ENCODE measurements at regions not wholly inside any gene's neighbourhood (a gene's known extent, or its start where the extent isn't known, plus 50 kb on each side); places are given as distances from the start of the nearest gene placed in this dataset.

- TF ChIP-seq STAT1 (IDR thresholded peaks at IDR 0.05; ENCODE audit: unreplicated experiment): no peak
- TF ChIP-seq CTCF (conservative IDR thresholded peaks at IDR 0.05; ENCODE audit: low read depth in 2 of 2): no peak
- no peak for TF ChIP-seq POLR2AphosphoS5 (IDR thresholded peaks at IDR 0.05; ENCODE audit: low read depth)
- no peak for TF ChIP-seq REST (IDR thresholded peaks at IDR 0.05; ENCODE audit: unreplicated experiment)
- no peak for TF ChIP-seq EZH2 (IDR thresholded peaks at IDR 0.05; ENCODE audit: low read depth, unreplicated experiment)
- TF ChIP-seq JUNB (IDR thresholded peaks at IDR 0.05; ENCODE audit: unreplicated experiment): no peak
- no peak for TF ChIP-seq EZH2phosphoT487 (IDR thresholded peaks at IDR 0.05; ENCODE audit: unreplicated experiment)
- TF ChIP-seq ETS1 (IDR thresholded peaks at IDR 0.05): no peak
- no peak for TF ChIP-seq CREB1 (CRISPR knock-in tag; IDR thresholded peaks at IDR 0.05; ENCODE audit: low read depth)
- TF ChIP-seq ZNF114 (CRISPR knock-in tag; IDR thresholded peaks at IDR 0.05): no peak
- TF ChIP-seq ZNF331 (CRISPR knock-in tag; IDR thresholded peaks at IDR 0.05; ENCODE audit: low read depth): no peak
- TF ChIP-seq NANOG (IDR thresholded peaks at IDR 0.05; ENCODE audit: borderline replicate concordance): no peak
Measured at GRCh38 chr4:20464381-20464780, 212.7 kb downstream of the SLIT2 start.

All from GM23338 (cell line).